ENCODE measurements at regions not wholly inside any gene's neighbourhood (a gene's known extent, or its start where the extent isn't known, plus 50 kb on each side); places are given as distances from the start of the nearest gene placed in this dataset.

GRCh38 chr3:153590051-153590450 is 428.0 kb downstream of the RAP2B start:
- in situ Hi-C loops (cut with MboI; ENCODE audit: low sequenced_read_pairs, unreplicated experiment), result no loop called here
- no peak for DNase-seq (ENCODE audit: low spot score)
- TF ChIP-seq, protein P1, sequence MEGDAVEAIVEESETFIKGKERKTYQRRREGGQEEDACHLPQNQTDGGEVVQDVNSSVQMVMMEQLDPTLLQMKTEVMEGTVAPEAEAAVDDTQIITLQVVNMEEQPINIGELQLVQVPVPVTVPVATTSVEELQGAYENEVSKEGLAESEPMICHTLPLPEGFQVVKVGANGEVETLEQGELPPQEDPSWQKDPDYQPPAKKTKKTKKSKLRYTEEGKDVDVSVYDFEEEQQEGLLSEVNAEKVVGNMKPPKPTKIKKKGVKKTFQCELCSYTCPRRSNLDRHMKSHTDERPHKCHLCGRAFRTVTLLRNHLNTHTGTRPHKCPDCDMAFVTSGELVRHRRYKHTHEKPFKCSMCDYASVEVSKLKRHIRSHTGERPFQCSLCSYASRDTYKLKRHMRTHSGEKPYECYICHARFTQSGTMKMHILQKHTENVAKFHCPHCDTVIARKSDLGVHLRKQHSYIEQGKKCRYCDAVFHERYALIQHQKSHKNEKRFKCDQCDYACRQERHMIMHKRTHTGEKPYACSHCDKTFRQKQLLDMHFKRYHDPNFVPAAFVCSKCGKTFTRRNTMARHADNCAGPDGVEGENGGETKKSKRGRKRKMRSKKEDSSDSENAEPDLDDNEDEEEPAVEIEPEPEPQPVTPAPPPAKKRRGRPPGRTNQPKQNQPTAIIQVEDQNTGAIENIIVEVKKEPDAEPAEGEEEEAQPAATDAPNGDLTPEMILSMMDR (IDR thresholded peaks at IDR 0.05; ENCODE audit: borderline replicate concordance, control extremely low read depth, extremely low read depth, insufficient read depth, missing control alignments), result no peak

GRCh38 chr3:153591561-153592245 is 429.7 kb downstream of the RAP2B start:
- no peak for DNase-seq (ENCODE audit: low spot score)
- in situ Hi-C loops (cut with MboI; ENCODE audit: low sequenced_read_pairs, unreplicated experiment), result no loop called here
- TF ChIP-seq, protein P1 (IDR thresholded peaks at IDR 0.05; ENCODE audit: borderline replicate concordance, control extremely low read depth, extremely low read depth, insufficient read depth, missing control alignments), result no peak

DNA sequence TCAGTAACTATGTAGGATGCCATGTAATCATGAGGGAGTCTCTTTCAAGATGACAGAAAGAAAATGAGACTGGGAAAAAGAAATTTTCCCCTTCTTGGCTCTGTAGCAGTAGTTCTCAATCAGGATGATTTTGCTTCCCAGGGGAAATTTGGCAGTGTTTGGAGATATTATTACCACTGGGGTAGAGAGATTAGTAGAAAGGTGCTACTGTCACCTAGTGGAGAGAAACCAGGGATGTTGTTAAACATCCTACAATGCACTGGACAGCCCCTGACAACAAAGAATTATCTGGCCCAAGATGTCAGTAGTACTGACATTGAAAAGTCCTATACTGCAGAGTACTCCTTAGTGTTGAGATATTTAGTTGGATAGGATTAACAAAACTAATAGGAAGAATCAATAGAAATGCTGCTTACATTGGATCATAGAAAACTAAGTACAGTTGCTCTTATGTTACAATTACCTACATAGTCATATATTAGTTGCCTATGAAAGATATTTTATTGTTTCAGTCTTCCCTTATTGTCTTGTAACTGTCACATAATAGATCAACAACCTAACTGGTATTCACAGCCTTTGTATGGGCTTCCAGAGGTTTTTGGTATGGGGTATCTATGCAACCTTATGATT is 433.3 kb downstream of the RAP2B start:
- TF ChIP-seq, protein P1 (IDR thresholded peaks at IDR 0.05; ENCODE audit: borderline replicate concordance, control extremely low read depth, extremely low read depth, insufficient read depth, missing control alignments), result peak; percentile 8
- DNase-seq (ENCODE audit: low spot score), result peak; percentile 5
- in situ Hi-C loops (cut with MboI; ENCODE audit: low sequenced_read_pairs, unreplicated experiment), result no loop called here

- in situ Hi-C loops (cut with MboI; ENCODE audit: low sequenced_read_pairs, unreplicated experiment), result no loop called here
- TF ChIP-seq, protein P1 (IDR thresholded peaks at IDR 0.05; ENCODE audit: borderline replicate concordance, control extremely low read depth, extremely low read depth, insufficient read depth, missing control alignments), result no peak
- DNase-seq (ENCODE audit: low spot score), result no peak
Measured at GRCh38 chr3:153596401-153596800, 434.4 kb downstream of the RAP2B start.

GRCh38 chr3:153599685-153600084 is 437.7 kb downstream of the RAP2B start:
- TF ChIP-seq, protein P1 (IDR thresholded peaks at IDR 0.05; ENCODE audit: borderline replicate concordance, control extremely low read depth, extremely low read depth, insufficient read depth, missing control alignments), result no peak
- DNase-seq (ENCODE audit: low spot score), result no peak
- in situ Hi-C loops (cut with MboI; ENCODE audit: low sequenced_read_pairs, unreplicated experiment), result loop anchor here (25.0 kb wide), 1 partner anchor 562 kb away; no protein-coding TSS in a partner anchor

DNA sequence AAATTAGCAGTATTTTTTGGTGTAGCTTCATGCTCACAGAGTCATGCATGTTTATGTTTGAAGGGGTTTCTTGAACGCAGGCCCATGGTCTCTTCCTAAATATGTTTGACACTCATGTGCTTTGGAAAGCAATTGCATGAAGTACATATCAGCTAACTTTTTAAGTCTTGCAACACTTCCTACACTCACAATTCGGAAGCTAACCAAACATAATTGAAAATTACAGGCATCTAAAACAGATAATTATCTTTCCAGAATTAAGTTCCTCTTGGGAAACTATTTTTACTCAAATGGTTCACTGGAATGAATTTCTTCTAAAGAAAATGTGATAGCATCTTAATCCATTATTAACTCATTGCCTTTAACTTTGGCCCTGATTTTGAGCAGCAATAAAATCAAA is 438.9 kb downstream of the RAP2B start:
- DNase-seq (ENCODE audit: low spot score), result no peak
- in situ Hi-C loops (cut with MboI; ENCODE audit: low sequenced_read_pairs, unreplicated experiment), result loop anchor here (25.0 kb wide), 1 partner anchor 564 kb away; no protein-coding TSS in a partner anchor
- TF ChIP-seq, protein P1 (IDR thresholded peaks at IDR 0.05; ENCODE audit: borderline replicate concordance, control extremely low read depth, extremely low read depth, insufficient read depth, missing control alignments), result no peak
